CD14-positive monocyte (primary cell): ENCODE measurements at regions not wholly inside any gene's neighbourhood (a gene's known extent, or its start where the extent isn't known, plus 50 kb on each side); places are given as distances from the start of the nearest gene placed in this dataset.

Experiments used
- DNase-seq, 3 donors: peaks; one replicate each; pipeline ENCODE4 v3.0.0-alpha.2; 2011 to 2022
- H2AFZ ChIP-seq: 2 replicates; pipeline ENCODE4 v1.6.0; 2012; ENCODE audit warnings: mild to moderate bottlenecking, low read depth, low read length, inconsistent platforms; ENCODE audit not compliant: insufficient read depth, poor library complexity, severe bottlenecking
- H3K27ac ChIP-seq, 2 donors: 1 replicate in 1 of 2; 2 replicates in 1 of 2; pipeline ENCODE4 v1.5.1; 2012 to 2013; ENCODE audit warnings: low read length in 2 of 2, control low read depth in 1 of 2, inconsistent platforms in 1 of 2, low read depth in 1 of 2, mild to moderate bottlenecking in 1 of 2
- H3K27me3 ChIP-seq, 2 donors: one replicate each; pipeline versions ENCODE4 v1.6.0 to v1.6.1; 2011 to 2013; ENCODE audit warnings: low read length in 2 of 2; ENCODE audit not compliant: control insufficient read depth in 2 of 2, insufficient read depth in 2 of 2
- H3K36me3 ChIP-seq, 2 donors: replicated peaks in 1 of 2; 1 replicate in 1 of 2; 2 replicates in 1 of 2; pipeline versions ENCODE4 v1.5.1 to v1.6.1; 2012 to 2013; ENCODE audit warnings: low read length in 2 of 2, control low read depth in 1 of 2, inconsistent platforms in 1 of 2, mild to moderate bottlenecking in 1 of 2; ENCODE audit not compliant: insufficient read depth in 2 of 2, control insufficient read depth in 1 of 2
- H3K4me1 ChIP-seq, 2 donors: 1 replicate in 1 of 2; 2 replicates in 1 of 2; pipeline versions ENCODE4 v1.5.1 to v1.6.1; 2012 to 2013; ENCODE audit warnings: low read length in 2 of 2, control low read depth in 1 of 2, inconsistent platforms in 1 of 2, mild to moderate bottlenecking in 1 of 2, moderate library complexity in 1 of 2; ENCODE audit not compliant: insufficient read depth in 2 of 2, control insufficient read depth in 1 of 2
- H3K4me2 ChIP-seq: replicated peaks from 2 replicates; pipeline ENCODE3; 2012; ENCODE audit warnings: low read length, moderate library complexity, mild to moderate bottlenecking; ENCODE audit not compliant: poor library complexity, severe bottlenecking; ENCODE audit errors: extremely low read depth
- H3K4me3 ChIP-seq, 3 experiments: fragments of 200-600 bp in 1 of 3; sonication (generic) in 1 of 3; replicated peaks in 1 of 3; 1 replicate in 2 of 3; 2 replicates in 1 of 3; pipeline ENCODE4 v1.5.1; 2011 to 2013; ENCODE audit warnings: low read length in 3 of 3, mild to moderate bottlenecking in 3 of 3, control low read depth in 2 of 3, low read depth in 2 of 3, inconsistent platforms in 1 of 3, moderate library complexity in 1 of 3
- H3K79me2 ChIP-seq: 2 replicates; pipeline ENCODE4 v1.6.0; 2012; ENCODE audit warnings: mild to moderate bottlenecking, control low read depth, inconsistent platforms, low read length, moderate library complexity; ENCODE audit not compliant: insufficient read depth
- H3K9ac ChIP-seq: 2 replicates; pipeline ENCODE4 v1.6.0; 2017; ENCODE audit warnings: low read length, mild to moderate bottlenecking; ENCODE audit not compliant: insufficient read depth, poor library complexity, severe bottlenecking
- H3K9me3 ChIP-seq, 2 donors: replicated peaks in 1 of 2; 1 replicate in 1 of 2; 2 replicates in 1 of 2; pipeline versions ENCODE4 v1.5.1 to v1.6.1; 2012 to 2013; ENCODE audit warnings: low read length in 2 of 2, control low read depth in 1 of 2; ENCODE audit not compliant: control insufficient read depth in 1 of 2, insufficient read depth in 1 of 2
- H4K20me1 ChIP-seq: 2 replicates; pipeline ENCODE4 v1.6.0; 2012; ENCODE audit warnings: mild to moderate bottlenecking, low read length, control low read depth, moderate library complexity; ENCODE audit not compliant: insufficient read depth
- H3K27ac Mint-ChIP-seq, 7 donors: one replicate each; pipeline ENCODE4 v1.8.0; 2020; ENCODE audit warnings: mild to moderate bottlenecking in 7 of 7, mixed read lengths in 7 of 7, moderate library complexity in 6 of 7, inconsistent platforms in 2 of 7
- H3K27me3 Mint-ChIP-seq, 3 donors: one replicate each; pipeline ENCODE4 v1.8.0; 2021 to 2022; ENCODE audit warnings: low read depth in 3 of 3, mild to moderate bottlenecking in 3 of 3, mixed read lengths in 3 of 3, moderate library complexity in 3 of 3, inconsistent platforms in 1 of 3
- H3K36me3 Mint-ChIP-seq, 2 donors: one replicate each; pipeline ENCODE4 v1.8.0; 2020; ENCODE audit warnings: mixed read lengths in 2 of 2, inconsistent platforms in 1 of 2, mild to moderate bottlenecking in 1 of 2
- H3K4me1 Mint-ChIP-seq: one replicate; pipeline ENCODE4 v1.8.0; 2020; ENCODE audit warnings: mild to moderate bottlenecking, mixed read lengths
- H3K4me3 Mint-ChIP-seq, 2 donors: one replicate each; pipeline ENCODE4 v1.8.0; 2020; ENCODE audit warnings: mild to moderate bottlenecking in 2 of 2, mixed read lengths in 2 of 2, moderate library complexity in 1 of 2
- H3K9me3 Mint-ChIP-seq, 7 donors: one replicate each; pipeline ENCODE4 v1.8.0; 2020 to 2022; ENCODE audit warnings: mixed read lengths in 7 of 7, mild to moderate bottlenecking in 6 of 7, moderate library complexity in 6 of 7, inconsistent platforms in 2 of 7
- WGBS: methylation state at CpG from one replicate; pipeline ENCODE4 v1.1.5; 2013; ENCODE audit warnings: missing lambda C conversion rate; ENCODE audit not compliant: insufficient coverage; 5-methylcytosine and 5-hydroxymethylcytosine counted together
- intact Hi-C, 2 donors: fragments of 100-400 bp; cut with micrococcal nuclease; formaldehyde crosslinking; loops; one replicate each; pipeline versions ENCODE4 v1.15.0 to v1.15.1; 2023
- TF ChIP-seq, protein P1 (sequence below): fragments of 200-600 bp; IDR thresholded peaks from one replicate; pipeline ENCODE4 v1.8.0; 2022; ENCODE audit warnings: antibody characterized with exemption, mild to moderate bottlenecking

DNA sequence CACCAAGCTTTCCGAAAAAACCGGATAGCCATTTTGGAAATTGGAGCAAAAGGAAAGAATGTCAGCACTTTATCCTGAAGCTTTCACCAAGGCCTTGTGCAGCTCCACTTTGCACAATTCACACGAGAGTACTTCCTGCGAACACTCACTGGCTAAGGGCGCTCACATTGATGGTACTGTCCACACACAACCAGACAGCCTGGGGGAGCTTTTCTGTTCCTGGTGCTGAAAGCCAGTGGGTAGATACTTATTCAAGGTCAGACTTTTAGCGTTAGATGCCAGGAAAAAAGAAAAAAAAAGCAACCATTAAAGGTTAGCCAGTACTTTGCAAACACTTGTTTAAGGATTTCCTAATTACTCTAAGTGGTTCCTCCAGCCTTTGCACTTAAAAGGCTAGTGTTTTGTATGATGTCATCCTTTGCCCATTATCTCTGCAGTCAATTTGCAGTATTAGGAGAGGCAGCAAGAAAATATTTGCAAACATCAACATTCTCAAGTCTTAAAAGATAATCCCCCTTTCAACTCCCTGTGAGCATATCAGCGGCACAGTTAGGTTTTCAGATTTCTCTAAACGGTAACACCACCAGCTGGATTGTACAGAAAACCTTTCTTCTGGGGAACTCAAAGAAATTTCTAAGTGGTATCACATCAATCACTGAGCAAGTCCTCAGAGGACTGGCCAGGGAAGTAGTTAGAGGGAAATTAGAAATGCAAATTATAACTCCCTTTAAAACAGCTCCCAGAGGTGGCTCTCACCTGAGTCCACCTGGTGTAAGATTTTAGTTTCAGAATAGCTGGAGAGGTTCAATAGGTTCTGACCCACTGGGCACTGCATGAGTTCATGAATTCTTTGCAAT is 243.4 kb upstream of the IRX5 start:
- Histone ChIP-seq H3K27ac (no peak overlapping the region), H3K79me2 (no peaks in the 10 kb centered on the region), H3K4me3 (no peak overlapping the region), H3K27me3 (no peaks in the 10 kb centered on the region), H4K20me1 (no peaks in the 10 kb centered on the region), H3K36me3 (no peaks in the 10 kb centered on the region), H3K4me1 (no peaks in the 10 kb centered on the region), H3K9me3 (no peaks in the 10 kb centered on the region), H3K9ac (no peak overlapping the region), H2AFZ (no peak overlapping the region), H3K4me2 (no peak overlapping the region)
- H3K27ac Mint-ChIP-seq, result no peak overlapping the region
- intact Hi-C loops, result no loop called here
- peaks cover 0 to 3% (median 2%) of the 10 kb centered on the region in 3 donors for H3K27me3 Mint-ChIP-seq
- peaks cover 0 to 6% (median 2%) of the 10 kb centered on the region in 7 donors for H3K9me3 Mint-ChIP-seq
- H3K4me3 Mint-ChIP-seq, result no peak overlapping the region
- no peaks in the 10 kb centered on the region for H3K36me3 Mint-ChIP-seq
- no peak for DNase-seq
- 100% methylated on average over 2 of the region's 8 CpGs for WGBS
- TF ChIP-seq, protein P1, sequence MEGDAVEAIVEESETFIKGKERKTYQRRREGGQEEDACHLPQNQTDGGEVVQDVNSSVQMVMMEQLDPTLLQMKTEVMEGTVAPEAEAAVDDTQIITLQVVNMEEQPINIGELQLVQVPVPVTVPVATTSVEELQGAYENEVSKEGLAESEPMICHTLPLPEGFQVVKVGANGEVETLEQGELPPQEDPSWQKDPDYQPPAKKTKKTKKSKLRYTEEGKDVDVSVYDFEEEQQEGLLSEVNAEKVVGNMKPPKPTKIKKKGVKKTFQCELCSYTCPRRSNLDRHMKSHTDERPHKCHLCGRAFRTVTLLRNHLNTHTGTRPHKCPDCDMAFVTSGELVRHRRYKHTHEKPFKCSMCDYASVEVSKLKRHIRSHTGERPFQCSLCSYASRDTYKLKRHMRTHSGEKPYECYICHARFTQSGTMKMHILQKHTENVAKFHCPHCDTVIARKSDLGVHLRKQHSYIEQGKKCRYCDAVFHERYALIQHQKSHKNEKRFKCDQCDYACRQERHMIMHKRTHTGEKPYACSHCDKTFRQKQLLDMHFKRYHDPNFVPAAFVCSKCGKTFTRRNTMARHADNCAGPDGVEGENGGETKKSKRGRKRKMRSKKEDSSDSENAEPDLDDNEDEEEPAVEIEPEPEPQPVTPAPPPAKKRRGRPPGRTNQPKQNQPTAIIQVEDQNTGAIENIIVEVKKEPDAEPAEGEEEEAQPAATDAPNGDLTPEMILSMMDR, result no peak
- no peaks in the 10 kb centered on the region for H3K4me1 Mint-ChIP-seq

DNA sequence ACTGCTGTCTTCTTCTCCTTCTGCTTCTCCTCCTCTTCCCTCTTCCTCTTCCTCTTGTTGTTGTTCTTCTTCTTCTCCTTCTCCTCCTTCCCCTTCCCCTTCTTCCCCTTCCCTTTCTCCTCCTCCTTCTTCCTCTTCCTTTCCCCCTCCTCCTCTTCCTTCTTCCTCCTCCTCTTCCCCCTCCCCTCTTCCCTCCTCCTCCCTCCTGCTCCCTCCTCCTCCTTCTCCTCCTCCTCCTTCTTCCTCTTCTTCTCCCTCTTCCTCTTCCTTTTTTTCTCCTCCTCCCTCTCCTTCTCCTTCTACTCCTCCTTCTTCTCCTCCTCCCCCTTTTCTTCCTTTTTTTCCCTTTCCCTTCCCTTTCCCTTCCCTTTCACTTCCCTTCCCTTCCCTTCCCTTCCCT is 245.0 kb upstream of the IRX5 start:
- TF ChIP-seq, protein P1, result no peak

More for the DNA sequence above, 245.0 kb upstream of the IRX5 start:
- Histone ChIP-seq H3K4me2 (no peak overlapping the region), H3K27ac (no peak overlapping the region), H4K20me1 (no peaks in the 10 kb centered on the region), H3K4me3 (no peak overlapping the region), H2AFZ (no peak overlapping the region), H3K27me3 (no peaks in the 10 kb centered on the region), H3K9me3 (no peaks in the 10 kb centered on the region), H3K79me2 (no peaks in the 10 kb centered on the region), H3K9ac (no peak overlapping the region), H3K4me1 (no peaks in the 10 kb centered on the region), H3K36me3 (no peaks in the 10 kb centered on the region)
- no peak for DNase-seq
- no peaks in the 10 kb centered on the region for H3K36me3 Mint-ChIP-seq
- H3K9me3 Mint-ChIP-seq, result peaks cover 0 to 6% (median 2%) of the 10 kb centered on the region in 7 donors
- no peak overlapping the region for H3K4me3 Mint-ChIP-seq
- intact Hi-C loops, result no loop called here
- H3K27ac Mint-ChIP-seq, result no peak overlapping the region
- no peaks in the 10 kb centered on the region for H3K4me1 Mint-ChIP-seq
- peaks cover 0 to 3% (median 0%) of the 10 kb centered on the region in 3 donors for H3K27me3 Mint-ChIP-seq
